Activated T-cell treated with anti-CD3 and anti-CD28 coated beads, Interleukin-2, amount 50 U/mL, for 72 hours (primary cell): ENCODE measurements at regions not wholly inside any gene's neighbourhood (a gene's known extent, or its start where the extent isn't known, plus 50 kb on each side); places are given as distances from the start of the nearest gene placed in this dataset.
"Not testable (repeated sequence)": the region's sequence is repeated elsewhere in the genome, so short reads cannot be mapped to it uniquely, and the experiment has no call there.

Experiments used
- ATAC-seq, 2 donors: fragments of 150-1000 bp; cut with Tn5 transposase; replicated peaks in 1 of 2; 2 replicates each; pipeline ENCODE4 v1.10.0; 2021; ENCODE audit warnings: moderate library complexity in 2 of 2, mild to moderate bottlenecking in 1 of 2
- DNase-seq, 2 donors: peaks; one replicate each; pipeline ENCODE4 v3.0.0; 2021 to 2022; ENCODE audit warnings: mixed read lengths in 1 of 2
- H3K27ac Mint-ChIP-seq: one replicate; pipeline ENCODE4 v1.8.0; 2022; ENCODE audit warnings: mild to moderate bottlenecking, moderate library complexity, mixed read lengths
- H3K27me3 Mint-ChIP-seq: one replicate; pipeline ENCODE4 v1.8.0; 2022; ENCODE audit warnings: low read depth, mixed read lengths
- H3K36me3 Mint-ChIP-seq, 2 donors: one replicate each; pipeline ENCODE4 v1.8.0; 2022; ENCODE audit warnings: mixed read lengths in 2 of 2, mild to moderate bottlenecking in 1 of 2; ENCODE audit not compliant: insufficient read depth in 2 of 2
- H3K4me1 Mint-ChIP-seq: one replicate; pipeline ENCODE4 v1.8.0; 2022; ENCODE audit warnings: low read depth, mixed read lengths
- H3K4me3 Mint-ChIP-seq, 2 donors: one replicate each; pipeline ENCODE4 v1.8.0; 2022; ENCODE audit warnings: mild to moderate bottlenecking in 2 of 2, mixed read lengths in 2 of 2, moderate library complexity in 2 of 2
- H3K9me3 Mint-ChIP-seq, 2 donors: one replicate each; pipeline ENCODE4 v1.8.0; 2022; ENCODE audit warnings: mixed read lengths in 2 of 2

GRCh38 chr3:75604286-75604934, 59.7 kb upstream of the FRG2C start:
- not testable (repeated sequence) for H3K36me3 Mint-ChIP-seq, H3K9me3 Mint-ChIP-seq, H3K4me3 Mint-ChIP-seq, H3K4me1 Mint-ChIP-seq, ATAC-seq, H3K27me3 Mint-ChIP-seq, H3K27ac Mint-ChIP-seq
- peak; percentile 38 to 40 for DNase-seq

- H3K27me3 Mint-ChIP-seq, H3K9me3 Mint-ChIP-seq, H3K4me3 Mint-ChIP-seq, H3K27ac Mint-ChIP-seq, H3K4me1 Mint-ChIP-seq, H3K36me3 Mint-ChIP-seq, ATAC-seq, DNase-seq: not testable (repeated sequence)
Observed at GRCh38 chr3:75607996-75608395, 56.1 kb upstream of the FRG2C start.

DNA sequence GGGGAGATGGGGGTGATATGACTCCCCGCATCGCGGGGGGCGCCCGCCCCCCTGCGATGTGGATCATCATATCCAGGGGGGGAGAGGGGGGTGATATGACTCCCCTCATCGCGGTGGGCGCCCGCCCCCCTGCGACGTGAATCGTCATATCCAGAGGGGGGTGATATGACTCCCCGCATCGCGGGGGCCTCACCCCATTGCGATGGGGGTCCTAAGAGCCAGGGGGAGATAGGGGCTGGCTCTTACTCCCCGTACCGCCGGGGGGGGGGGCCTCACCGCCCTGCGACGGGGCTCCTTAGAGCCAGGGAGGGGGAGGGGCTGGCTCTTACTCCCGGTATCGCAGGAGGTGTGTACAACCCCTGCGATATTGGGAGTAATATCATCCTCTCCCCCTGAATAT, 54.5 kb upstream of the FRG2C start:
- not testable (repeated sequence) for DNase-seq, H3K27ac Mint-ChIP-seq, H3K36me3 Mint-ChIP-seq, ATAC-seq, H3K27me3 Mint-ChIP-seq, H3K9me3 Mint-ChIP-seq, H3K4me3 Mint-ChIP-seq, H3K4me1 Mint-ChIP-seq

- Mint-ChIP-seq H3K27ac (no peak overlapping the region), H3K9me3 (peaks cover 2 to 3% of the 10 kb centered on the region in 2 donors), H3K4me3 (no peak overlapping the region), H3K4me1 (no peaks in the 10 kb centered on the region), H3K36me3 (no peaks in the 10 kb centered on the region), H3K27me3 (no peaks in the 10 kb centered on the region)
- DNase-seq (no peak), ATAC-seq (no peak)
Observed at GRCh38 chr3:75610773-75611172, 53.4 kb upstream of the FRG2C start.

- not testable (repeated sequence) for H3K27me3 Mint-ChIP-seq, H3K4me1 Mint-ChIP-seq, H3K36me3 Mint-ChIP-seq, DNase-seq, H3K27ac Mint-ChIP-seq, H3K9me3 Mint-ChIP-seq, H3K4me3 Mint-ChIP-seq
- peak; percentile 21 to 40 for ATAC-seq
Observed at GRCh38 chr3:75611724-75612460, 52.2 kb upstream of the FRG2C start.
